ENCODE measurements at regions not wholly inside any gene's neighbourhood (a gene's known extent, or its start where the extent isn't known, plus 50 kb on each side); places are given as distances from the start of the nearest gene placed in this dataset.

- TF ChIP-seq, protein P1, sequence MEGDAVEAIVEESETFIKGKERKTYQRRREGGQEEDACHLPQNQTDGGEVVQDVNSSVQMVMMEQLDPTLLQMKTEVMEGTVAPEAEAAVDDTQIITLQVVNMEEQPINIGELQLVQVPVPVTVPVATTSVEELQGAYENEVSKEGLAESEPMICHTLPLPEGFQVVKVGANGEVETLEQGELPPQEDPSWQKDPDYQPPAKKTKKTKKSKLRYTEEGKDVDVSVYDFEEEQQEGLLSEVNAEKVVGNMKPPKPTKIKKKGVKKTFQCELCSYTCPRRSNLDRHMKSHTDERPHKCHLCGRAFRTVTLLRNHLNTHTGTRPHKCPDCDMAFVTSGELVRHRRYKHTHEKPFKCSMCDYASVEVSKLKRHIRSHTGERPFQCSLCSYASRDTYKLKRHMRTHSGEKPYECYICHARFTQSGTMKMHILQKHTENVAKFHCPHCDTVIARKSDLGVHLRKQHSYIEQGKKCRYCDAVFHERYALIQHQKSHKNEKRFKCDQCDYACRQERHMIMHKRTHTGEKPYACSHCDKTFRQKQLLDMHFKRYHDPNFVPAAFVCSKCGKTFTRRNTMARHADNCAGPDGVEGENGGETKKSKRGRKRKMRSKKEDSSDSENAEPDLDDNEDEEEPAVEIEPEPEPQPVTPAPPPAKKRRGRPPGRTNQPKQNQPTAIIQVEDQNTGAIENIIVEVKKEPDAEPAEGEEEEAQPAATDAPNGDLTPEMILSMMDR (IDR thresholded peaks at IDR 0.05; ENCODE audit: low read depth, low read length, poor library complexity, severe bottlenecking) = no peak
- no peak for TF ChIP-seq EZH2phosphoT487 (IDR thresholded peaks at IDR 0.05; ENCODE audit: borderline replicate concordance, low read length)
These were observed 63.8 kb upstream of the GPRC5B start for GRCh38 chr16:19948186-19949104.
